AG04450 (cell line): ENCODE measurements at regions not wholly inside any gene's neighbourhood (a gene's known extent, or its start where the extent isn't known, plus 50 kb on each side); places are given as distances from the start of the nearest gene placed in this dataset.
"Not testable (repeated sequence)": the region's sequence is repeated elsewhere in the genome, so short reads cannot be mapped to it uniquely, and the experiment has no call there.

ENCODE experiments used
- CTCF ChIA-PET: fragments of 300-600, 350-600 bp; formaldehyde crosslinking; extraction: SDS; loops from one replicate; lab custom pipeline; 2022; ENCODE audit warnings: antibody characterized with exemption, inconsistent platforms; lab: Charles Lee
- POLR2A ChIA-PET: fragments of 350-600 bp; formaldehyde crosslinking; extraction: SDS; loops from one replicate; lab custom pipeline; 2021; ENCODE audit warnings: antibody characterized with exemption, inconsistent platforms; lab: Yijun Ruan, JAX
- DNase-seq: peaks from one replicate; pipeline ENCODE4 v3.0.0-alpha.2; 2011; ENCODE audit warnings: low read depth, low spot score
- H3K27ac ChIP-seq: one replicate; pipeline ENCODE4 v1.5.1; 2012; ENCODE audit warnings: low read depth, low read length, control low read depth
- H3K27me3 ChIP-seq: one replicate; pipeline ENCODE4 v1.6.0; 2012; ENCODE audit warnings: low read length; ENCODE audit not compliant: control insufficient read depth, insufficient read depth
- H3K4me3 ChIP-seq: 2 replicates; pipeline ENCODE4 v1.5.1; 2011; ENCODE audit warnings: mild to moderate bottlenecking, low read depth, low read length, control low read depth
- H3K9me3 ChIP-seq: 2 replicates; pipeline ENCODE4 v1.5.1; 2012; ENCODE audit warnings: low read length; ENCODE audit not compliant: control insufficient read depth, insufficient read depth
- CTCF ChIP-seq: IDR thresholded peaks from 2 replicates; pipeline ENCODE4 v1.5.1; 2011; ENCODE audit warnings: low read depth, low read length, control low read depth, inconsistent platforms

DNA sequence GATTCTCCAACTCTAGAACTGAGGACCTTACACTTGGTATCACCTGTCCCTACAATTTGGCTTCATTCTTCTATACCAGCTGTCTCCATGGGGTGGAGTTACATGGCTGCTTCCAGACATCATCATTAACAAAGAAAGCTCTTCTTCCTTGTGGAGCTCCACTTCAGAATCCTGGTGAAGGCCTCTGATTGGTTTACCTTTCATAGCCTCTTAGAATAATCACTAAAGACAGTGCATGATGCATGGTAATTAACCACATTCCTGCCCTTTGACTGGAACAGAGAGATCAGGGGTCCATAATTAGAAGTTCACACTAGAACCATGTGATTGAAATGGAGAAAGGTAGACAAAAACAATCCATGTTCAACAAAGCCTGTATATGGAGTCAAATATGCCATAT lies 112.6 kb upstream of the ZNF827 start:
- TF ChIP-seq CTCF: no peak
- no peak for DNase-seq
- no peaks in the 10 kb centered on the region; the same call in 1 of the 2 replicates for H3K9me3 ChIP-seq
- H3K4me3 ChIP-seq: no peak overlapping the region
- H3K27ac ChIP-seq: no peak overlapping the region
- ChIA-PET CTCF (interaction anchor here (1.2 to 3.0 kb wide), 4 partner anchors 9 to 1046 kb away, joined by 3 to 11 read pairs (median 4); no protein-coding TSS in a partner anchor), POLR2A (no interaction called here)
- no peaks in the 10 kb centered on the region for H3K27me3 ChIP-seq

GRCh38 chr4:146049802-146050201 lies 111.2 kb upstream of the ZNF827 start:
- no peak for DNase-seq
- CTCF ChIA-PET: interaction anchor here (1.7 kb wide), 1 partner anchor 1047 kb away, joined by 5 read pairs; no protein-coding TSS in a partner anchor

DNA sequence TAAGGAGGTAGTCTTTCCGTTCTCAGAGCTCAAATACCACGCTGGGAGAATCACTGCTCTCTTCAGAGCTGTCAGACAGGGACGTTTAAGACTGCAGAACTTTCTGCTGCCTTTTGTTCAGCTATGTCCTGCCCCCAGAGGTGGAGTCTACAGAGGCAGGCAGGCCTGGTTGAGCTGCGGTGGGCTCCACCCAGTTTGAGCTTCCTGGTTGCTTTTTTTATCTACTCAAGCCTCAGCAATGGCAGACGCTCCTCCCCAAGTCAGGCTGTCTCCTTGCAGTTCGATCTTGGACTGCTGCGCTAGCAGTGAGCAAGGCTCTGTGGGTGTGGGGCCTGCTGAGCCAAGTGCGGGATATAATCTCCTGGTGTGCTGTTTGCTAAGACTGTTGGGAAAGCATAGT lies 109.1 kb upstream of the ZNF827 start:
- H3K9me3 ChIP-seq, DNase-seq, H3K27me3 ChIP-seq, POLR2A ChIA-PET, H3K27ac ChIP-seq, H3K4me3 ChIP-seq, CTCF ChIA-PET: not testable (repeated sequence)

More at GRCh38 chr4:146049802-146050201, 111.2 kb upstream of the ZNF827 start:
- POLR2A ChIA-PET: no interaction called here
- no peak overlapping the region for H3K27ac ChIP-seq
- H3K9me3 ChIP-seq: no peaks in the 10 kb centered on the region; the same call in 1 of the 2 replicates
- H3K27me3 ChIP-seq: no peaks in the 10 kb centered on the region
- no peak overlapping the region for H3K4me3 ChIP-seq
- no peak for TF ChIP-seq CTCF

DNA sequence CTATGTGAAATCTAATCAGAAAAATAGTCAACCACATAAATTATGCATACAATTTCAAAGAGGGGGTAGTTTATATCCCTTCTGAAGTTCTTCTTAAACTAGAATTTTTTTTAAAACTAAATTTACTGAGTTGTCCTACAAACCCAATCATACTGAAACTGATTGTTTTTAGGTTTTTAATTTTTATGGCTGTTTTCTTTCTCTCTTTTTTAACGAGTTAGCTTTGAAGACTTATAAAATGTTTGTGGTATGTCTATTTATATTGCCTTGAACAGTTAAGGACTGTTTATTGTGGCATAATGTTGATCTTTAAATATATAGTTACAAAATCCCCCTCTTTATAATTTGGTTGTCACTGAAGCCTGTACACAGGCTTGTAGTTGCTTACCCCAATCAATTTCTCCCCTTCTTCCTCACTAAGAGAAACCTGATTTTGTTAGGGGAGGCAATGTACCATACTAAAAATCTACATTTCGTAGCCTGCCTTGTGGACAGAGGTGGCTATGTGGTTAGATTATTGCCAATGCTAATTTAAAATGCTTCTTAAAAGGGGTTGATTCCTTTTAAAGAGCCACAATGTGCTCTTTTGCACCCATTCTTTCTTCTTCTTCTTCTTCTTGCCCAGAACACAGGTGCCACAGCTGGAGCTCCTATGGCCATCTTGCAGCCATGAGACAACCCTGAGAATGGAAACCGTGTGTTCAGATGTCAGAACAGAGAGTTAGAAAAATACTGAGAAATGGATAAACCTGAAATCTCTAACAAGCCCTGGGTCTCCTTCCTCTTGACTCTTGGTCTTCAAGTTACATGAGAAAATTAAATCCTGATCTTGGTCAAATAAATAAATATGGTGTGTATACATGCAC lies 102.7 kb upstream of the ZNF827 start:
- CTCF ChIA-PET: no interaction called here
- no peak for TF ChIP-seq CTCF

GRCh38 chr4:146040623-146041022 lies 102.0 kb upstream of the ZNF827 start:
- Histone ChIP-seq H3K27ac (no peak overlapping the region), H3K9me3 (no peaks in the 10 kb centered on the region), H3K27me3 (no peaks in the 10 kb centered on the region), H3K4me3 (no peak overlapping the region)
- ChIA-PET POLR2A (no interaction called here), CTCF (no interaction called here)
- DNase-seq: no peak
- no peak for TF ChIP-seq CTCF

More for the DNA sequence above, 102.7 kb upstream of the ZNF827 start:
- Histone ChIP-seq H3K27ac (no peak overlapping the region), H3K27me3 (no peaks in the 10 kb centered on the region), H3K4me3 (no peak overlapping the region), H3K9me3 (no peaks in the 10 kb centered on the region)
- POLR2A ChIA-PET: no interaction called here
- DNase-seq: no peak
